ENCODE measurements at regions not wholly inside any gene's neighbourhood (a gene's known extent, or its start where the extent isn't known, plus 50 kb on each side); places are given as distances from the start of the nearest gene placed in this dataset.

GRCh38 chr4:180566492-180566891 is 1676.7 kb upstream of the TENM3 start:
- Histone ChIP-seq H3K27ac (ENCODE audit: low read depth, low read length) (no peak overlapping the region), H3K56ac (ENCODE audit: low read length) (no peak overlapping the region), H2BK5ac (ENCODE audit: low read length) (no peak overlapping the region), H3K4me3 (ENCODE audit: low read length) (no peak overlapping the region), H2BK15ac (replicated peaks; ENCODE audit: low read depth) (no peak overlapping the region), H3K4ac (ENCODE audit: low read depth, low read length) (no peak overlapping the region), H3K9ac (ENCODE audit: low read length) (no peak overlapping the region), H4K5ac (ENCODE audit: low read length) (no peak overlapping the region), H3K79me2 (ENCODE audit: control insufficient read depth, insufficient read depth, low read length) (no peaks in the 10 kb centered on the region), H3K23ac (ENCODE audit: low read length) (no peak overlapping the region), H2BK120ac (ENCODE audit: low read depth, low read length) (no peak overlapping the region), H2AK5ac (ENCODE audit: low read length) (no peak overlapping the region), H3K27me3 (ENCODE audit: insufficient read depth, low read length, poor library complexity) (no peaks in the 10 kb centered on the region), H3K18ac (ENCODE audit: low read length) (no peak overlapping the region), H3K79me1 (ENCODE audit: low read length) (no peaks in the 10 kb centered on the region), H3K4me2 (ENCODE audit: low read length) (no peak overlapping the region), H4K8ac (ENCODE audit: low read depth, low read length) (no peak overlapping the region), H3K36me3 (ENCODE audit: control insufficient read depth, insufficient read depth, low read length) (no peaks in the 10 kb centered on the region), H3K4me1 (ENCODE audit: control insufficient read depth, low read depth, low read length) (no peaks in the 10 kb centered on the region)
- DNase-seq = no peak
- WGBS (ENCODE audit: extremely low coverage, insufficient coverage, low lambda C conversion rate) = 100% methylated on average over 2 of the region's 2 CpGs

GRCh38 chr4:180567080-180567479 is 1676.1 kb upstream of the TENM3 start:
- H4K8ac ChIP-seq (ENCODE audit: low read depth, low read length) = no peak overlapping the region
- no peaks in the 10 kb centered on the region for H3K27me3 ChIP-seq (ENCODE audit: insufficient read depth, low read length, poor library complexity)
- no peak overlapping the region for H2BK15ac ChIP-seq (replicated peaks; ENCODE audit: low read depth)
- no peaks in the 10 kb centered on the region for H3K36me3 ChIP-seq (ENCODE audit: control insufficient read depth, insufficient read depth, low read length)
- H3K27ac ChIP-seq (ENCODE audit: low read depth, low read length) = no peak overlapping the region
- H2BK5ac ChIP-seq (ENCODE audit: low read length) = no peak overlapping the region
- no peak overlapping the region for H2BK120ac ChIP-seq (ENCODE audit: low read depth, low read length)
- H3K18ac ChIP-seq (ENCODE audit: low read length) = no peak overlapping the region
- no peak overlapping the region for H3K23ac ChIP-seq (ENCODE audit: low read length)
- no peak overlapping the region for H3K4me2 ChIP-seq (ENCODE audit: low read length)
- H3K4ac ChIP-seq (ENCODE audit: low read depth, low read length) = no peak overlapping the region
- no peaks in the 10 kb centered on the region for H3K79me1 ChIP-seq (ENCODE audit: low read length)
- no peak overlapping the region for H3K4me3 ChIP-seq (ENCODE audit: low read length)
- no peak overlapping the region for H4K5ac ChIP-seq (ENCODE audit: low read length)
- DNase-seq = no peak
- no peak overlapping the region for H2AK5ac ChIP-seq (ENCODE audit: low read length)
- no peak overlapping the region for H3K56ac ChIP-seq (ENCODE audit: low read length)
- 100% methylated on average over 7 of the region's 7 CpGs for WGBS (ENCODE audit: extremely low coverage, insufficient coverage, low lambda C conversion rate)
- no peaks in the 10 kb centered on the region for H3K4me1 ChIP-seq (ENCODE audit: control insufficient read depth, low read depth, low read length)
- no peaks in the 10 kb centered on the region for H3K79me2 ChIP-seq (ENCODE audit: control insufficient read depth, insufficient read depth, low read length)
- no peak overlapping the region for H3K9ac ChIP-seq (ENCODE audit: low read length)

- Histone ChIP-seq H3K4me1 (ENCODE audit: control insufficient read depth, low read depth, low read length) (no peaks in the 10 kb centered on the region), H3K4me3 (ENCODE audit: low read length) (no peak overlapping the region), H4K8ac (ENCODE audit: low read depth, low read length) (no peak overlapping the region), H3K4me2 (ENCODE audit: low read length) (no peak overlapping the region), H2BK15ac (replicated peaks; ENCODE audit: low read depth) (no peak overlapping the region), H3K56ac (ENCODE audit: low read length) (no peak overlapping the region), H2BK5ac (ENCODE audit: low read length) (no peak overlapping the region), H3K23ac (ENCODE audit: low read length) (no peak overlapping the region), H3K18ac (ENCODE audit: low read length) (no peak overlapping the region), H3K36me3 (ENCODE audit: control insufficient read depth, insufficient read depth, low read length) (no peaks in the 10 kb centered on the region), H3K9ac (ENCODE audit: low read length) (no peak overlapping the region), H4K5ac (ENCODE audit: low read length) (no peak overlapping the region), H3K27ac (ENCODE audit: low read depth, low read length) (no peak overlapping the region), H2BK120ac (ENCODE audit: low read depth, low read length) (no peak overlapping the region), H3K79me2 (ENCODE audit: control insufficient read depth, insufficient read depth, low read length) (no peaks in the 10 kb centered on the region), H3K79me1 (ENCODE audit: low read length) (no peaks in the 10 kb centered on the region), H2AK5ac (ENCODE audit: low read length) (no peak overlapping the region), H3K27me3 (ENCODE audit: insufficient read depth, low read length, poor library complexity) (no peaks in the 10 kb centered on the region), H3K4ac (ENCODE audit: low read depth, low read length) (no peak overlapping the region)
- no CpG with 5 or more reads among the region's 7 CpGs for WGBS (ENCODE audit: extremely low coverage, insufficient coverage, low lambda C conversion rate)
- no peak for DNase-seq
These were observed 1671.6 kb upstream of the TENM3 start for GRCh38 chr4:180571516-180572055.

GRCh38 chr4:180578175-180578574 is 1665.0 kb upstream of the TENM3 start:
- no peaks in the 10 kb centered on the region for H3K36me3 ChIP-seq (ENCODE audit: control insufficient read depth, insufficient read depth, low read length)
- no peak overlapping the region for H4K8ac ChIP-seq (ENCODE audit: low read depth, low read length)
- no peak overlapping the region for H3K9ac ChIP-seq (ENCODE audit: low read length)
- no CpG with 5 or more reads among the region's 2 CpGs for WGBS (ENCODE audit: extremely low coverage, insufficient coverage, low lambda C conversion rate)
- no peak overlapping the region for H3K18ac ChIP-seq (ENCODE audit: low read length)
- H3K27me3 ChIP-seq (ENCODE audit: insufficient read depth, low read length, poor library complexity) = no peaks in the 10 kb centered on the region
- H3K4me2 ChIP-seq (ENCODE audit: low read length) = no peak overlapping the region
- H2BK120ac ChIP-seq (ENCODE audit: low read depth, low read length) = no peak overlapping the region
- no peak overlapping the region for H3K56ac ChIP-seq (ENCODE audit: low read length)
- no peak for DNase-seq
- no peaks in the 10 kb centered on the region for H3K79me1 ChIP-seq (ENCODE audit: low read length)
- no peak overlapping the region for H4K5ac ChIP-seq (ENCODE audit: low read length)
- no peak overlapping the region for H3K27ac ChIP-seq (ENCODE audit: low read depth, low read length)
- H2AK5ac ChIP-seq (ENCODE audit: low read length) = no peak overlapping the region
- no peaks in the 10 kb centered on the region for H3K79me2 ChIP-seq (ENCODE audit: control insufficient read depth, insufficient read depth, low read length)
- H3K4ac ChIP-seq (ENCODE audit: low read depth, low read length) = no peak overlapping the region
- no peak overlapping the region for H3K23ac ChIP-seq (ENCODE audit: low read length)
- no peak overlapping the region for H3K4me3 ChIP-seq (ENCODE audit: low read length)
- H2BK5ac ChIP-seq (ENCODE audit: low read length) = no peak overlapping the region
- H3K4me1 ChIP-seq (ENCODE audit: control insufficient read depth, low read depth, low read length) = no peaks in the 10 kb centered on the region
- no peak overlapping the region for H2BK15ac ChIP-seq (replicated peaks; ENCODE audit: low read depth)

- Histone ChIP-seq H3K4me3 (ENCODE audit: low read length) (no peak overlapping the region), H3K27ac (ENCODE audit: low read depth, low read length) (no peak overlapping the region), H3K4me1 (ENCODE audit: control insufficient read depth, low read depth, low read length) (no peaks in the 10 kb centered on the region), H2AK5ac (ENCODE audit: low read length) (no peak overlapping the region), H2BK5ac (ENCODE audit: low read length) (no peak overlapping the region), H4K5ac (ENCODE audit: low read length) (no peak overlapping the region), H3K4me2 (ENCODE audit: low read length) (no peak overlapping the region), H4K8ac (ENCODE audit: low read depth, low read length) (no peak overlapping the region), H2BK15ac (replicated peaks; ENCODE audit: low read depth) (no peak overlapping the region), H3K27me3 (ENCODE audit: insufficient read depth, low read length, poor library complexity) (no peaks in the 10 kb centered on the region), H3K18ac (ENCODE audit: low read length) (no peak overlapping the region), H2BK120ac (ENCODE audit: low read depth, low read length) (no peak overlapping the region), H3K79me2 (ENCODE audit: control insufficient read depth, insufficient read depth, low read length) (no peaks in the 10 kb centered on the region), H3K56ac (ENCODE audit: low read length) (no peak overlapping the region), H3K79me1 (ENCODE audit: low read length) (no peaks in the 10 kb centered on the region), H3K36me3 (ENCODE audit: control insufficient read depth, insufficient read depth, low read length) (no peaks in the 10 kb centered on the region), H3K4ac (ENCODE audit: low read depth, low read length) (no peak overlapping the region), H3K23ac (ENCODE audit: low read length) (no peak overlapping the region), H3K9ac (ENCODE audit: low read length) (no peak overlapping the region)
- no peak for DNase-seq
- WGBS (ENCODE audit: extremely low coverage, insufficient coverage, low lambda C conversion rate) = no CpG with 5 or more reads among the region's 4 CpGs
These were observed 1662.1 kb upstream of the TENM3 start for GRCh38 chr4:180581061-180581460.

- no peak overlapping the region for H2BK120ac ChIP-seq (ENCODE audit: low read depth, low read length)
- H3K18ac ChIP-seq (ENCODE audit: low read length) = no peak overlapping the region
- no peaks in the 10 kb centered on the region for H3K79me1 ChIP-seq (ENCODE audit: low read length)
- no peak overlapping the region for H2AK5ac ChIP-seq (ENCODE audit: low read length)
- H3K4me1 ChIP-seq (ENCODE audit: control insufficient read depth, low read depth, low read length) = no peaks in the 10 kb centered on the region
- H3K27ac ChIP-seq (ENCODE audit: low read depth, low read length) = no peak overlapping the region
- H3K23ac ChIP-seq (ENCODE audit: low read length) = no peak overlapping the region
- no peak overlapping the region for H3K9ac ChIP-seq (ENCODE audit: low read length)
- H3K4me3 ChIP-seq (ENCODE audit: low read length) = no peak overlapping the region
- no peak overlapping the region for H2BK5ac ChIP-seq (ENCODE audit: low read length)
- H2BK15ac ChIP-seq (replicated peaks; ENCODE audit: low read depth) = no peak overlapping the region
- no peak overlapping the region for H3K4me2 ChIP-seq (ENCODE audit: low read length)
- H3K36me3 ChIP-seq (ENCODE audit: control insufficient read depth, insufficient read depth, low read length) = no peaks in the 10 kb centered on the region
- no peak overlapping the region for H3K56ac ChIP-seq (ENCODE audit: low read length)
- no peak overlapping the region for H4K5ac ChIP-seq (ENCODE audit: low read length)
- DNase-seq = no peak
- H3K27me3 ChIP-seq (ENCODE audit: insufficient read depth, low read length, poor library complexity) = no peaks in the 10 kb centered on the region
- H3K79me2 ChIP-seq (ENCODE audit: control insufficient read depth, insufficient read depth, low read length) = no peaks in the 10 kb centered on the region
- no CpG with 5 or more reads among the region's 5 CpGs for WGBS (ENCODE audit: extremely low coverage, insufficient coverage, low lambda C conversion rate)
- H3K4ac ChIP-seq (ENCODE audit: low read depth, low read length) = no peak overlapping the region
- H4K8ac ChIP-seq (ENCODE audit: low read depth, low read length) = no peak overlapping the region
These were observed 1655.8 kb upstream of the TENM3 start for GRCh38 chr4:180587379-180587778.

All from mesendoderm (in vitro differentiated cells).